GM04503 (cell line): ENCODE measurements at regions not wholly inside any gene's neighbourhood (a gene's known extent, or its start where the extent isn't known, plus 50 kb on each side); places are given as distances from the start of the nearest gene placed in this dataset.
"Not testable (repeated sequence)": the region's sequence is repeated elsewhere in the genome, so short reads cannot be mapped to it uniquely, and the experiment has no call there.

Experiments
- DNase-seq: peaks from one replicate; pipeline ENCODE4 v3.0.0-alpha.2; 2012; ENCODE audit warnings: low read depth

GRCh38 chr6:74631564-74631963 is 574.3 kb downstream of the COL12A1 start:
- no peak for DNase-seq

- no peak for DNase-seq
Measured at GRCh38 chr6:74626288-74626687, 579.6 kb downstream of the COL12A1 start.

- DNase-seq = no peak
Measured at GRCh38 chr6:74623027-74623426, 582.8 kb downstream of the COL12A1 start.

GRCh38 chr6:74611220-74611619 is 594.6 kb downstream of the COL12A1 start:
- DNase-seq = no peak

- DNase-seq = no peak
Measured at GRCh38 chr6:74610352-74610751, 595.5 kb downstream of the COL12A1 start.

GRCh38 chr6:74609871-74610270 is 596.0 kb downstream of the COL12A1 start:
- no peak for DNase-seq

- DNase-seq = no peak
Measured at GRCh38 chr6:74607934-74608333, 597.9 kb downstream of the COL12A1 start.

GRCh38 chr6:74607468-74607867 is 598.4 kb downstream of the COL12A1 start:
- DNase-seq = no peak

GRCh38 chr6:74606582-74607071 is 599.2 kb downstream of the COL12A1 start:
- DNase-seq = peak; percentile 91

GRCh38 chr6:74605922-74606581 is 599.8 kb downstream of the COL12A1 start:
- no peak for DNase-seq

- DNase-seq = no peak
Measured at GRCh38 chr6:74604279-74604678, 601.6 kb downstream of the COL12A1 start.

- no peak for DNase-seq
Measured at GRCh38 chr6:74603322-74604076, 602.4 kb downstream of the COL12A1 start.

- DNase-seq = no peak
Measured at GRCh38 chr6:74602206-74602605, 603.6 kb downstream of the COL12A1 start.

GRCh38 chr6:74598462-74599393 is 607.1 kb downstream of the COL12A1 start:
- DNase-seq = peak; percentile 73

- no peak for DNase-seq
Measured at GRCh38 chr6:74597840-74598239, 608.0 kb downstream of the COL12A1 start.

GRCh38 chr6:74597266-74597665 is 608.6 kb downstream of the COL12A1 start:
- DNase-seq = no peak

- DNase-seq = no peak
Measured at GRCh38 chr6:74596588-74596987, 609.3 kb downstream of the COL12A1 start.

- DNase-seq = not testable (repeated sequence)
Measured at GRCh38 chr6:74594350-74594749, 611.5 kb downstream of the COL12A1 start.

- no peak for DNase-seq
Measured at GRCh38 chr6:74588094-74588832, 617.6 kb downstream of the COL12A1 start.

GRCh38 chr6:74587386-74587785 is 618.5 kb downstream of the COL12A1 start:
- DNase-seq = no peak

GRCh38 chr6:74585753-74586152 is 620.1 kb downstream of the COL12A1 start:
- DNase-seq = no peak

GRCh38 chr6:74581681-74582080 is 624.2 kb downstream of the COL12A1 start:
- no peak for DNase-seq
